ENCODE measurements at regions not wholly inside any gene's neighbourhood (a gene's known extent, or its start where the extent isn't known, plus 50 kb on each side); places are given as distances from the start of the nearest gene placed in this dataset.

DNA sequence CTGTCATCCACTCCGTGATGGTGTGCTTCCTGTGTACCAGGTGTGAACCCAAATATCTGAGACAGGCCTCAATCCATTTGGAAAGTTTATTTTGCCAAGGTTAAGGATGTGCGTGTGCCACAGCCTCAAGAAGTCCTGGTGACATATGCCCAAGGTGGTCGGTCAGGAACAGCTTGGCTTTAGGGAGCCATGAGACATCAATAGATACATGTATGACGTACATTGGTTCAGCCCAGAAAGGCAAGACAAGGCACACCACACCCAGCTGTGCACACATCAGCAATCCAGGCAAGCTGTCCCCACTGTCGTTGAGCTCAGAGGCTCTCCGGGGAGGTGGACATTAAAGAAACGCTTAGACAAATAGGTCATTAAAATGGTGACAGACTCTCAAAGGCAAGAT, 56.8 kb upstream of the SHANK2 start (continued):
- no peak for TF ChIP-seq RERE (CRISPR knock-in tag; IDR thresholded peaks at IDR 0.05; ENCODE audit: borderline replicate concordance)
- TF ChIP-seq SREBF2 (CRISPR knock-in tag; IDR thresholded peaks at IDR 0.05), result no peak
- no peak for TF ChIP-seq SRF (CRISPR knock-in tag; IDR thresholded peaks at IDR 0.05)

DNA sequence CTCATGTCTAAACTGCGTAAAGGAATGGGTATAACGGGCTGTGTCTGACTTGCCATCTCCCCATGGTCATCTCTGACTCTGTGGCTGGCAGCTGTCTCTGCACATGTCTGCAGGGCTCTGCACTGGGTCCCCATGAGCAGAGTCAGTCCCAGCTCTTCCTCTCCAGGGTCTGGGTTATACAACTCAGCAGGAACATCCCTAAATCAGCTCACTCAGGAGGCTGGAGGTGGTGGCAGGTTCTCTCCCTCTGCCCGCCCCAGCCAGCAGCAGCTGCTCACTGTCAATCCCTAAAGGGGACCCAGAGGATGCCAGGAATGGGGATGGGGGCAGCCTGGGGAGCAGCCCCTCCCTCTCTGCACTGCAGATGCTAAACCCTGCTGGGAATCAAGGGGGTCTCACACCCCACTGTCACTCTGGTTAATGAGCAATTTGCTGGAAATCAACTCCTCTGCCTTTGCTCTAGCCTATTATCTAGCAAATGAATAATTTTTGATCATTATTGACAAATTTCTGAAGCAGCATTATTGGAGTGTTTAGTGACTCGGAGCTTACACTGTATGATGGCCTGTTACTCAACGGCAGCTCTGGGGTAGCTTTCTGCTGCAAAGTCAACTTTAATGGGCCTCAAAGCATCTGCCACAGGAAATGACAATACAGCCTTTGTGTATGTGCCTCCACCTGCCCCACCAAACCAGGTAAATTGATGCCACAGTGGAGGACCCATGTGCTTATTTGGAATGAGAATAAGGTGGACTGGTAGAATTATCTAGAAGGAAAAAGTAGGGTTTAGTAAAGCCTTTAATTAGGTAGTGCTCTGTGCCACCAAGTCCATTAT, 55.7 kb upstream of the SHANK2 start:
- H3K9me3 ChIP-seq (replicated peaks; ENCODE audit: control insufficient read depth, insufficient read depth, low read depth, low read length), result no peaks in the 10 kb centered on the region; the same call in 1 of the 2 replicates
- H3K4me1 ChIP-seq (replicated peaks in 1 of 2; ENCODE audit: control insufficient read depth in 2 of 2, insufficient read depth in 2 of 2, low read length in 2 of 2), result no peaks in the 10 kb centered on the region
- no peak overlapping the region for H3K27ac ChIP-seq (ENCODE audit: extremely low read depth, low read depth, low read length)
- 0% methylated on average over 4 of the region's 5 CpGs for WGBS (ENCODE audit: insufficient coverage, low coverage, missing lambda C conversion rate)
- H2AFZ ChIP-seq (ENCODE audit: low read depth, low read length), result no peak overlapping the region
- no peaks in the 10 kb centered on the region for H3K9me1 ChIP-seq (ENCODE audit: control insufficient read depth, insufficient read depth, low read length)
- no peak overlapping the region for H3K9ac ChIP-seq (ENCODE audit: insufficient read depth in 1 of 2, low read depth in 2 of 2, low read length in 2 of 2)
- no peaks in the 10 kb centered on the region for H4K20me1 ChIP-seq (replicated peaks; ENCODE audit: control insufficient read depth, insufficient read depth, low read length)
- no peak for ATAC-seq
- ChIA-PET CTCF (ENCODE audit: low intra/inter-chr PET ratio) (interaction anchor here (0.6 kb wide), 1 partner anchor 75 kb away, joined by 3 read pairs; no protein-coding TSS in a partner anchor), POLR2A (interaction anchor here (0.9 to 1.0 kb wide), 2 partner anchors 14 to 33 kb away, joined by 3 to 6 read pairs; no protein-coding TSS in a partner anchor)
- H3K4me3 ChIP-seq, result no peak overlapping the region
- intact Hi-C loops (cut with micrococcal nuclease), result no loop called here
- no peak for DNase-seq (ENCODE audit: extremely low read depth in 1 of 4, low spot score in 3 of 4)
- no peak overlapping the region for H3K4me2 ChIP-seq (ENCODE audit: insufficient read depth, low read length)
- no peak for FAIRE-seq
- peaks cover 0 to 17% of the 10 kb centered on the region in 2 experiments; a peak in 1 of 5 replicates for H3K27me3 ChIP-seq (ENCODE audit: control insufficient read depth in 2 of 2, insufficient read depth in 2 of 2, low read length in 2 of 2)
- H3K79me2 ChIP-seq (ENCODE audit: control insufficient read depth, insufficient read depth, low read length), result no peaks in the 10 kb centered on the region
- TF ChIP-seq JUND (IDR thresholded peaks at IDR 0.05; ENCODE audit: borderline replicate concordance, low read depth, low read length) (no peak), JUND (tag; IDR thresholded peaks at IDR 0.05; ENCODE audit: borderline replicate concordance, low read depth, low read length) (no peak), PHF20 (IDR thresholded peaks at IDR 0.05; ENCODE audit: partially characterized antibody) (no peak)
- in situ Hi-C loops (cut with MboI), result no loop called here
- H3K36me3 ChIP-seq (ENCODE audit: control insufficient read depth, insufficient read depth, low read length), result no peaks in the 10 kb centered on the region
- no TSS peak for BruUV-seq (replicated peaks)
